ENCODE measurements at regions not wholly inside any gene's neighbourhood (a gene's known extent, or its start where the extent isn't known, plus 50 kb on each side); places are given as distances from the start of the nearest gene placed in this dataset.

- TF ChIP-seq TEAD1 (CRISPR knock-in tag; IDR thresholded peaks at IDR 0.05) (no peak), ARID4B (CRISPR knock-in tag; IDR thresholded peaks at IDR 0.05; ENCODE audit: borderline replicate concordance) (no peak), CTCF (IDR thresholded peaks at IDR 0.05) (no peak), CREB1 (CRISPR knock-in tag; IDR thresholded peaks at IDR 0.05) (no peak), TEAD4 (CRISPR knock-in tag; IDR thresholded peaks at IDR 0.05) (no peak), STAT6 (CRISPR knock-in tag; conservative IDR thresholded peaks at IDR 0.05; ENCODE audit: low read depth) (no peak), ATF3 (CRISPR knock-in tag; conservative IDR thresholded peaks at IDR 0.05) (no peak), ZNF416 (CRISPR knock-in tag; IDR thresholded peaks at IDR 0.05) (no peak), FOXP1 (CRISPR knock-in tag; IDR thresholded peaks at IDR 0.05; ENCODE audit: borderline replicate concordance) (no peak)
Measured at GRCh38 chr4:79723507-79723906, 315.5 kb upstream of the GK2 start.
